CD4-positive, alpha-beta memory T cell (primary cell): ENCODE measurements at regions not wholly inside any gene's neighbourhood (a gene's known extent, or its start where the extent isn't known, plus 50 kb on each side); places are given as distances from the start of the nearest gene placed in this dataset.

ENCODE experiments used
- CTCF ChIA-PET: fragments of 350-600 bp; sonication (Branson Sonifier 250); formaldehyde crosslinking; loops from one replicate; lab custom pipeline; 2021; ENCODE audit warnings: inconsistent platforms; ENCODE audit not compliant: partially characterized antibody; lab: Charles Lee
- POLR2A ChIA-PET: fragments of 350-600 bp; sonication (Branson Sonifier 250); formaldehyde crosslinking; loops from one replicate; lab custom pipeline; 2021; ENCODE audit not compliant: partially characterized antibody; lab: Charles Lee
- DNase-seq, 5 donors: peaks; one replicate each; pipeline versions ENCODE4 v3.0.0 to v3.0.0-alpha.2; 2020 to 2022; ENCODE audit warnings: mixed read lengths in 1 of 5
- H3K27ac ChIP-seq: one replicate; pipeline ENCODE4 v1.7.0; 2013; ENCODE audit warnings: low read depth, low read length
- H3K27me3 ChIP-seq: 2 replicates; pipeline ENCODE4 v1.7.0; 2013; ENCODE audit warnings: mild to moderate bottlenecking, low read length, moderate library complexity; ENCODE audit not compliant: insufficient read depth
- H3K36me3 ChIP-seq: 2 replicates; pipeline ENCODE4 v1.7.0; 2013; ENCODE audit warnings: mild to moderate bottlenecking, low read length, moderate library complexity; ENCODE audit not compliant: insufficient read depth
- H3K4me1 ChIP-seq: 2 replicates; pipeline ENCODE4 v1.7.0; 2013; ENCODE audit warnings: mild to moderate bottlenecking, low read length, moderate library complexity; ENCODE audit not compliant: insufficient read depth
- H3K4me3 ChIP-seq, 2 donors: one replicate each; pipeline ENCODE4 v1.7.0; 2013; ENCODE audit warnings: low read length in 2 of 2, mild to moderate bottlenecking in 1 of 2
- H3K9me3 ChIP-seq, 2 donors: one replicate each; pipeline ENCODE4 v1.7.0; 2013; ENCODE audit warnings: low read length in 2 of 2, control low read depth in 1 of 2; ENCODE audit not compliant: control insufficient read depth in 1 of 2
- H3K27ac Mint-ChIP-seq, 7 donors: one replicate each; pipeline ENCODE4 v1.8.0; 2020 to 2021; ENCODE audit warnings: mixed read lengths in 7 of 7, mild to moderate bottlenecking in 6 of 7, inconsistent platforms in 3 of 7, moderate library complexity in 3 of 7
- H3K27me3 Mint-ChIP-seq, 2 donors: one replicate each; pipeline ENCODE4 v1.8.0; 2020 to 2021; ENCODE audit warnings: mixed read lengths in 2 of 2
- H3K36me3 Mint-ChIP-seq, 2 donors: one replicate each; pipeline ENCODE4 v1.8.0; 2020 to 2021; ENCODE audit warnings: mixed read lengths in 2 of 2, inconsistent platforms in 1 of 2, mild to moderate bottlenecking in 1 of 2
- H3K4me1 Mint-ChIP-seq, 4 donors: one replicate each; pipeline ENCODE4 v1.8.0; 2020 to 2021; ENCODE audit warnings: mixed read lengths in 4 of 4, mild to moderate bottlenecking in 1 of 4
- H3K4me3 Mint-ChIP-seq, 8 donors: one replicate each; pipeline ENCODE4 v1.8.0; 2020 to 2021; ENCODE audit warnings: mixed read lengths in 8 of 8, mild to moderate bottlenecking in 7 of 8, moderate library complexity in 6 of 8, inconsistent platforms in 3 of 8
- H3K9me3 Mint-ChIP-seq, 8 donors: one replicate each; pipeline ENCODE4 v1.8.0; 2020 to 2021; ENCODE audit warnings: mixed read lengths in 8 of 8, mild to moderate bottlenecking in 5 of 8, inconsistent platforms in 3 of 8, moderate library complexity in 1 of 8
- intact Hi-C: fragments of 100-400 bp; cut with micrococcal nuclease; formaldehyde crosslinking; loops from one replicate; pipeline ENCODE4 v1.15.1; 2023

- intact Hi-C loops = no loop called here
- Mint-ChIP-seq H3K27ac (no peak overlapping the region), H3K27me3 (no peaks in the 10 kb centered on the region), H3K9me3 (peaks cover 0 to 17% (median 5%) of the 10 kb centered on the region in 8 donors), H3K36me3 (no peaks in the 10 kb centered on the region), H3K4me1 (no peaks in the 10 kb centered on the region), H3K4me3 (no peak overlapping the region)
- Histone ChIP-seq H3K36me3 (no peaks in the 10 kb centered on the region), H3K27me3 (no peaks in the 10 kb centered on the region), H3K27ac (no peak overlapping the region), H3K4me3 (no peak overlapping the region), H3K9me3 (no peaks in the 10 kb centered on the region), H3K4me1 (no peaks in the 10 kb centered on the region)
- no peak for DNase-seq
- ChIA-PET POLR2A (no interaction called here), CTCF (no interaction called here)
These were observed 61.3 kb upstream of the VCX2 start for GRCh38 chrX:8232406-8232805.

GRCh38 chrX:8233091-8233490, 62.0 kb upstream of the VCX2 start:
- no peaks in the 10 kb centered on the region for H3K4me1 ChIP-seq
- Mint-ChIP-seq H3K36me3 (no peaks in the 10 kb centered on the region), H3K27ac (no peak overlapping the region), H3K4me1 (no peaks in the 10 kb centered on the region), H3K27me3 (no peaks in the 10 kb centered on the region), H3K4me3 (no peak overlapping the region), H3K9me3 (peaks cover 0 to 13% (median 6%) of the 10 kb centered on the region in 8 donors)
- no peak overlapping the region for H3K4me3 ChIP-seq
- H3K9me3 ChIP-seq = no peaks in the 10 kb centered on the region
- CTCF ChIA-PET = no interaction called here
- intact Hi-C loops = no loop called here
- H3K27me3 ChIP-seq = no peaks in the 10 kb centered on the region
- DNase-seq = no peak
- H3K36me3 ChIP-seq = no peaks in the 10 kb centered on the region
- POLR2A ChIA-PET = no interaction called here
- H3K27ac ChIP-seq = no peak overlapping the region

GRCh38 chrX:8235026-8235425, 64.0 kb upstream of the VCX2 start:
- CTCF ChIA-PET = no interaction called here
- intact Hi-C loops = no loop called here
- Mint-ChIP-seq H3K4me1 (no peaks in the 10 kb centered on the region), H3K4me3 (no peak overlapping the region), H3K36me3 (no peaks in the 10 kb centered on the region), H3K9me3 (peaks cover 0 to 9% (median 3%) of the 10 kb centered on the region in 8 donors), H3K27me3 (no peaks in the 10 kb centered on the region), H3K27ac (no peak overlapping the region)
- POLR2A ChIA-PET = no interaction called here
- no peaks in the 10 kb centered on the region for H3K27me3 ChIP-seq
- no peak overlapping the region for H3K4me3 ChIP-seq
- DNase-seq = no peak
- no peaks in the 10 kb centered on the region for H3K36me3 ChIP-seq
- no peaks in the 10 kb centered on the region for H3K4me1 ChIP-seq
- H3K9me3 ChIP-seq = no peaks in the 10 kb centered on the region
- no peak overlapping the region for H3K27ac ChIP-seq

DNA sequence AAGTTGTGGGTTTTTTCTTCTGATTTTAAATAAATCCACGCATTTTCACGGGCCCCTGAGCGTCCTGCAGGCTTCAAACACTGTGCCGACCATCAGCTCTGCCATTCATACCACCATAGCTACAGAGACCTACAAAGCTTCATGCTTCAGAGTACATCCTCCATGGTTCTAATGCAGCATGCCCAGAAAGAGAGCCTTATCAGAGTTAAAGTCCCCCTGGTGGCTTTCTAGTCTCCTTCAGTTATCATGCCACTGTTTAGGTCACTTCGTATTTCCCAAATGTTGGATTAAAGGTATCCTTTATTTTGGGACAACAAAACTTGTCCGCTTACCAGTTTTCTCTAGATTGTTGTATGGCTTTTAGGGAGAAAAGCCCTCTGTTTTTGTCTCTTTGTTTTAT, 66.7 kb upstream of the VCX2 start:
- no peaks in the 10 kb centered on the region for H3K36me3 Mint-ChIP-seq
- peaks cover 0 to 12% (median 5%) of the 10 kb centered on the region in 8 donors for H3K9me3 Mint-ChIP-seq
- H3K4me3 ChIP-seq = no peak overlapping the region
- H3K27me3 ChIP-seq = no peaks in the 10 kb centered on the region
- no peak overlapping the region for H3K4me3 Mint-ChIP-seq
- intact Hi-C loops = no loop called here
- H3K36me3 ChIP-seq = no peaks in the 10 kb centered on the region
- no peak overlapping the region for H3K27ac ChIP-seq
- ChIA-PET CTCF (no interaction called here), POLR2A (no interaction called here)
- H3K4me1 ChIP-seq = no peaks in the 10 kb centered on the region
- H3K9me3 ChIP-seq = no peaks in the 10 kb centered on the region
- no peak for DNase-seq
- no peak overlapping the region for H3K27ac Mint-ChIP-seq
- H3K27me3 Mint-ChIP-seq = no peaks in the 10 kb centered on the region
- H3K4me1 Mint-ChIP-seq = no peaks in the 10 kb centered on the region

DNA sequence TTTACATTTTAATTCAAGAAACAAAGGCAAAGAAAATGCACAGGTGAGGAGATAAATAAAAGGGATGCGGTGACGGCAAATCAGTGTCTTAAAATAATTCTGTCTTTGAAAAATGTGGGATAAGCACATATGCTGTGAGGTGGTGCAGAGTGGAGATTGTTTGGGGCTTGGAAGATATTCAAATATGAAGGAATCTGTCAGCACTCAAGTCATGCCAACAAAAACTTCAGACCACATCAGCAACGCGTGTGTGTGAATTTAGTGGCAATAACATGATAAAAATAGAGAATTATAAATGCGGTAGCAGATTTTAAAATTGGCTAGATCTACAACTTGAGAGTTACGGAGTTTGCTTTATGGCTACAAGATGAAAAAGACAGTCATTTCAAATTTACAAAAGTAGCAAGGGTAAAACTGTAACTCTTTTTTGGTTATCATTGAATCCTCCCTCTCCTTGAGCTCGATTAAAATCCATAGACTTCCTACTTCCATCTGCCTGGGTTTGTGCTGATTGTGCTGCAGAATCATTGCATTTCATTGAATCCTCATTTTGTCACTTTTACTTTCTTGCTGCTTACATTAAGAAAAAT, 71.5 kb upstream of the VCX2 start:
- H3K27ac Mint-ChIP-seq = no peak overlapping the region
- Histone ChIP-seq H3K27ac (no peak overlapping the region), H3K4me3 (no peak overlapping the region), H3K36me3 (no peaks in the 10 kb centered on the region), H3K9me3 (no peaks in the 10 kb centered on the region), H3K27me3 (no peaks in the 10 kb centered on the region), H3K4me1 (no peaks in the 10 kb centered on the region)
- CTCF ChIA-PET = no interaction called here
- H3K4me1 Mint-ChIP-seq = no peaks in the 10 kb centered on the region
- DNase-seq = no peak
- intact Hi-C loops = no loop called here
- H3K27me3 Mint-ChIP-seq = no peaks in the 10 kb centered on the region
- POLR2A ChIA-PET = no interaction called here
- no peak overlapping the region for H3K4me3 Mint-ChIP-seq
- H3K36me3 Mint-ChIP-seq = no peaks in the 10 kb centered on the region
- H3K9me3 Mint-ChIP-seq = peaks cover 0 to 24% (median 6%) of the 10 kb centered on the region in 8 donors

DNA sequence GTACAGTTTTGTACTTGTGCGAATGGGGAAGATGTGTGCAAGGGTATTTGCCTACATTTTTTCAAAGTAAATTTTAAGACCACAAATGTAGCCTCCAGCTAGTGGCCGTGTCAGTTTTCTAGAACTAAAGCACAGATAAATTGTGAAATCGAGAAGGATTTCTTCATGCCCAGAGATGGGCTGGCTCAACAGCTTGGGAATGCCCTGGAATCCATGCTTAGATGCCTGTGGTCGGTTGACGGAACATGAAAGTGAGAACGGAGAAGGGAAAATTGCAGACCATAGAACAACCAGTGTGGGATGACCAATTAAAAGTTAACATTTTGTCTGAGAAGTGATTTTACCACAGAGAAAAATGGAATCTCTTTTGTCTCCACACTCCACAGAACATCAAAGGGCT, 73.2 kb upstream of the VCX2 start:
- Histone ChIP-seq H3K27me3 (no peaks in the 10 kb centered on the region), H3K4me3 (no peak overlapping the region), H3K36me3 (no peaks in the 10 kb centered on the region), H3K27ac (no peak overlapping the region), H3K4me1 (no peaks in the 10 kb centered on the region), H3K9me3 (no peaks in the 10 kb centered on the region)
- intact Hi-C loops = no loop called here
- H3K27ac Mint-ChIP-seq = no peak overlapping the region
- ChIA-PET CTCF (no interaction called here), POLR2A (no interaction called here)
- peaks cover 0 to 28% (median 9%) of the 10 kb centered on the region in 8 donors for H3K9me3 Mint-ChIP-seq
- no peaks in the 10 kb centered on the region for H3K36me3 Mint-ChIP-seq
- H3K4me3 Mint-ChIP-seq = no peak overlapping the region
- DNase-seq = no peak
- H3K27me3 Mint-ChIP-seq = no peaks in the 10 kb centered on the region
- no peaks in the 10 kb centered on the region for H3K4me1 Mint-ChIP-seq

DNA sequence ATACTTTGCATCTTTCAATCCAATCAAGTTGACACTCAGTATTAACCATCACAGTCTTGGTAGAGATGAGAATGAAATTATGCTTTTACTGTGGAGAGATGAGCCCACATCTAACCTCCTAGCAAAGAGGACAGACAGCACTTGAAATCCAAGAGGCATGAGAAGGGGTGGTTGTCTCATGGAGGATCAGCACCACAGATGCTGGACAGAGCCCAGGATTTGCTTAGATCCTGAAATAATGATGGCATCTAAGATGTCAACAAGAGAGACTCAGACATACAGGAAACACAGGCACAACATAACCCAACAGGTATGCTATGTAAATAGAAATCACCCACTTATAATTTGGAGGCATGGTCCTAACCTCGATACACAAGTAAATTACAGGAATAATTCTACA, 74.3 kb upstream of the VCX2 start:
- Mint-ChIP-seq H3K9me3 (peaks cover 0 to 24% (median 9%) of the 10 kb centered on the region in 8 donors), H3K36me3 (no peaks in the 10 kb centered on the region), H3K4me3 (no peak overlapping the region), H3K27me3 (no peaks in the 10 kb centered on the region), H3K4me1 (no peaks in the 10 kb centered on the region), H3K27ac (no peak overlapping the region)
- no peaks in the 10 kb centered on the region for H3K27me3 ChIP-seq
- H3K36me3 ChIP-seq = no peaks in the 10 kb centered on the region
- POLR2A ChIA-PET = no interaction called here
- intact Hi-C loops = no loop called here
- no peaks in the 10 kb centered on the region for H3K9me3 ChIP-seq
- no peaks in the 10 kb centered on the region for H3K4me1 ChIP-seq
- H3K4me3 ChIP-seq = no peak overlapping the region
- H3K27ac ChIP-seq = no peak overlapping the region
- CTCF ChIA-PET = no interaction called here
- DNase-seq = no peak

DNA sequence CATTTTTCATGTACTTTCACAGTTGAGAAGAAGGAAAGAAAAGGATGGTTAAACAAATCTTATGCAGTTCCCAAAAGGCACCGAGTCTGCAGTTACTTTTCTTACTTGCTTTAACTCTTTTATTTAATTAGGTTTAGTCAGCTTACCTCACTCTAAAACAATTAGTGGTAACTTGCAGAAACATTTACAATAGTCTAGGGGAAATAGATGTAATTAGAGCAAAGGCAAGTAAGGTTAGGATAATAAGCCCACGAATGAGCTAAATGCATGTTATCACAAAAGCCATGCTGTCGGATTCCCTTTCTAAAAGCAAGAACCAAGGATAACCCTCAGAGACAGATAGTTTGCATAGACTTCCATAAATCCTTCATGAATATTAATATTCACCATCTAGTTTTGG, 82.0 kb upstream of the VCX2 start:
- ChIA-PET POLR2A (no interaction called here), CTCF (no interaction called here)
- H3K36me3 Mint-ChIP-seq = no peaks in the 10 kb centered on the region
- H3K27ac Mint-ChIP-seq = no peak overlapping the region
- Histone ChIP-seq H3K4me3 (no peak overlapping the region), H3K27ac (no peak overlapping the region), H3K9me3 (no peaks in the 10 kb centered on the region), H3K4me1 (no peaks in the 10 kb centered on the region), H3K36me3 (no peaks in the 10 kb centered on the region), H3K27me3 (no peaks in the 10 kb centered on the region)
- no peak overlapping the region for H3K4me3 Mint-ChIP-seq
- H3K9me3 Mint-ChIP-seq = peaks cover 0 to 27% (median 14%) of the 10 kb centered on the region in 8 donors
- no peaks in the 10 kb centered on the region for H3K4me1 Mint-ChIP-seq
- intact Hi-C loops = no loop called here
- H3K27me3 Mint-ChIP-seq = no peaks in the 10 kb centered on the region
- DNase-seq = no peak
